H1 (cell line): ENCODE measurements at regions not wholly inside any gene's neighbourhood (a gene's known extent, or its start where the extent isn't known, plus 50 kb on each side); places are given as distances from the start of the nearest gene placed in this dataset.

Source experiments
- CTCF ChIA-PET: fragments of 300-600 bp; sonication (Branson Sonifier 250); formaldehyde crosslinking; loops from one replicate; lab custom pipeline; 2021; ENCODE audit not compliant: partially characterized antibody; lab: Charles Lee
- POLR2A ChIA-PET: fragments of 300-600 bp; sonication (Branson Sonifier 250); formaldehyde crosslinking; loops from one replicate; lab custom pipeline; 2021; ENCODE audit warnings: inconsistent platforms; ENCODE audit not compliant: partially characterized antibody; lab: Charles Lee
- DNase-seq, 2 experiments: peaks; one replicate each; pipeline versions ENCODE4 v3.0.0 to v3.0.0-alpha.2; 2010 to 2022; ENCODE audit warnings: low spot score in 2 of 2, low read depth in 1 of 2, mixed read lengths in 1 of 2
- FAIRE-seq: peaks from 2 replicates; lab custom pipeline; 2011; peaks lifted over from hg19 to GRCh38; lab: Jason Lieb, UNC
- H2AFZ ChIP-seq: 2 replicates; pipeline ENCODE4 v1.8.1; 2012; ENCODE audit warnings: low read length, inconsistent platforms
- H2AK5ac ChIP-seq: 2 replicates; pipeline ENCODE4 v1.6.1; 2013; ENCODE audit warnings: low read depth, low read length
- H2BK120ac ChIP-seq: replicated peaks from 2 replicates; pipeline ENCODE3; 2013; ENCODE audit warnings: low read depth, low read length, inconsistent platforms
- H2BK12ac ChIP-seq: 2 replicates; pipeline ENCODE4 v1.6.1; 2013; ENCODE audit warnings: low read depth, low read length
- H2BK15ac ChIP-seq: 2 replicates; pipeline ENCODE4 v1.6.1; 2013; ENCODE audit warnings: low read length
- H2BK20ac ChIP-seq: 2 replicates; pipeline ENCODE4 v1.6.1; 2013; ENCODE audit warnings: low read length
- H2BK5ac ChIP-seq: 2 replicates; pipeline ENCODE4 v1.6.1; 2013; ENCODE audit warnings: low read depth, low read length
- H3K14ac ChIP-seq: 2 replicates; pipeline ENCODE4 v1.6.1; 2013; ENCODE audit warnings: inconsistent platforms; ENCODE audit not compliant: insufficient read length
- H3K18ac ChIP-seq: 2 replicates; pipeline ENCODE4 v1.6.1; 2013; ENCODE audit warnings: low read length; ENCODE audit errors: extremely low read depth
- H3K23ac ChIP-seq: 2 replicates; pipeline ENCODE4 v1.6.1; 2013; ENCODE audit warnings: inconsistent platforms; ENCODE audit not compliant: insufficient read length
- H3K23me2 ChIP-seq: 2 replicates; pipeline ENCODE4 v1.6.1; 2013; ENCODE audit warnings: low read depth, low read length
- H3K27ac ChIP-seq: 2 replicates; pipeline ENCODE4 v1.6.1; 2011; ENCODE audit warnings: low read depth, low read length, inconsistent platforms
- H3K27me3 ChIP-seq, 4 experiments: replicated peaks in 1 of 4; 1 replicate in 1 of 4; 2 replicates in 3 of 4; pipeline versions ENCODE4 v1.6.1 to v1.8.1; 2011 to 2013; ENCODE audit warnings: low read length in 3 of 4, mild to moderate bottlenecking in 3 of 4, inconsistent platforms in 2 of 4, mixed read lengths in 2 of 4, moderate library complexity in 1 of 4; ENCODE audit not compliant: control insufficient read depth in 3 of 4, insufficient read depth in 3 of 4; ENCODE audit errors: extremely low read depth in 1 of 4
- H3K36me3 ChIP-seq, 4 experiments: 2 replicates each; pipeline versions ENCODE4 v1.6.1 to v1.8.1; 2011 to 2013; ENCODE audit warnings: mild to moderate bottlenecking in 4 of 4, low read length in 3 of 4, moderate library complexity in 2 of 4, control low read depth in 1 of 4, inconsistent platforms in 1 of 4; ENCODE audit not compliant: insufficient read depth in 4 of 4, control insufficient read depth in 2 of 4
- H3K4ac ChIP-seq: replicated peaks from 2 replicates; pipeline ENCODE3; 2013; ENCODE audit warnings: low read length, low read depth, mixed read lengths, inconsistent platforms; ENCODE audit not compliant: insufficient read length
- H3K4me1 ChIP-seq, 4 experiments: replicated peaks in 1 of 4; 1 replicate in 1 of 4; 2 replicates in 3 of 4; pipeline versions ENCODE4 v1.6.1 to v1.8.1; 2011 to 2013; ENCODE audit warnings: low read length in 3 of 4, inconsistent platforms in 2 of 4, mixed read lengths in 1 of 4; ENCODE audit not compliant: insufficient read depth in 4 of 4, control insufficient read depth in 3 of 4
- H3K4me2 ChIP-seq, 2 experiments: 2 replicates each; pipeline versions ENCODE4 v1.6.1 to v1.8.1; 2011 to 2013; ENCODE audit warnings: low read depth in 2 of 2, low read length in 2 of 2, control low read depth in 1 of 2, inconsistent platforms in 1 of 2, mild to moderate bottlenecking in 1 of 2; ENCODE audit not compliant: insufficient read depth in 1 of 2
- H3K4me3 ChIP-seq, 4 experiments: fragments of 200-600, 300-600 bp in 1 of 4; sonication (generic), shearing (Covaris generic), sonication (Bioruptor Twin) in 1 of 4; 2 replicates each; pipeline versions ENCODE4 v1.5.1 to v1.8.1; 2011 to 2016; ENCODE audit warnings: low read length in 4 of 4, low read depth in 3 of 4, control low read depth in 2 of 4, inconsistent platforms in 2 of 4, mild to moderate bottlenecking in 2 of 4, mixed read lengths in 1 of 4, moderate library complexity in 1 of 4; ENCODE audit not compliant: insufficient read depth in 2 of 4; ENCODE audit errors: extremely low read depth in 1 of 4
- H3K56ac ChIP-seq: replicated peaks from 2 replicates; pipeline ENCODE3; 2013; ENCODE audit warnings: low read depth, mild to moderate bottlenecking, mixed read lengths, low read length, inconsistent platforms; ENCODE audit not compliant: insufficient read length
- H3K79me1 ChIP-seq: 2 replicates; pipeline ENCODE4 v1.6.1; 2013; ENCODE audit warnings: low read depth, low read length, control low read depth
- H3K79me2 ChIP-seq, 2 experiments: 2 replicates each; pipeline versions ENCODE4 v1.6.1 to v1.8.1; 2012 to 2013; ENCODE audit warnings: low read length in 2 of 2, mild to moderate bottlenecking in 2 of 2, inconsistent platforms in 1 of 2; ENCODE audit not compliant: insufficient read depth in 2 of 2, control insufficient read depth in 1 of 2
- H3K9ac ChIP-seq, 4 experiments: replicated peaks in 1 of 4; 1 replicate in 1 of 4; 2 replicates in 3 of 4; pipeline versions ENCODE4 v1.6.1 to v1.8.1; 2011 to 2013; ENCODE audit warnings: low read depth in 3 of 4, low read length in 3 of 4, control low read depth in 2 of 4, mild to moderate bottlenecking in 2 of 4, moderate library complexity in 2 of 4, inconsistent platforms in 1 of 4; ENCODE audit errors: extremely low read depth in 1 of 4
- H3K9me3 ChIP-seq, 2 experiments: 2 replicates each; pipeline versions ENCODE4 v1.6.1 to v1.8.1; 2012 to 2013; ENCODE audit warnings: mild to moderate bottlenecking in 2 of 2, moderate library complexity in 2 of 2, control low read depth in 1 of 2, inconsistent platforms in 1 of 2, low read depth in 1 of 2, low read length in 1 of 2, mixed read lengths in 1 of 2; ENCODE audit not compliant: insufficient read depth in 2 of 2
- H4K20me1 ChIP-seq, 2 experiments: replicated peaks in 1 of 2; 2 replicates each; pipeline versions ENCODE3 to v1.8.1; 2011 to 2013; ENCODE audit warnings: inconsistent platforms in 2 of 2, low read length in 2 of 2, mild to moderate bottlenecking in 1 of 2; ENCODE audit not compliant: insufficient read depth in 2 of 2, control insufficient read depth in 1 of 2
- H4K5ac ChIP-seq: 2 replicates; pipeline ENCODE4 v1.6.1; 2013; ENCODE audit warnings: low read length, low read depth, mixed read lengths, inconsistent platforms; ENCODE audit not compliant: insufficient read length
- H4K8ac ChIP-seq: 2 replicates; pipeline ENCODE4 v1.8.0; 2013; ENCODE audit warnings: mild to moderate bottlenecking, moderate library complexity, low read length, inconsistent platforms; ENCODE audit not compliant: insufficient read depth; ENCODE audit errors: extremely low read depth
- H4K91ac ChIP-seq: replicated peaks from 2 replicates; pipeline ENCODE3; 2013; ENCODE audit warnings: low read length, mixed read lengths, inconsistent platforms; ENCODE audit not compliant: insufficient read length
- CTCF ChIP-seq, 3 experiments: IDR thresholded peaks; 1 replicate in 2 of 3; 2 replicates in 1 of 3; pipeline versions ENCODE4 v1.5.1 to v1.6.1; 2011; ENCODE audit warnings: low read length in 3 of 3, mild to moderate bottlenecking in 3 of 3, inconsistent platforms in 2 of 3, low read depth in 1 of 3, moderate library complexity in 1 of 3; ENCODE audit not compliant: insufficient read depth in 1 of 3; ENCODE audit errors: control extremely low read depth in 1 of 3
- GABPA ChIP-seq: IDR thresholded peaks from 2 replicates; pipeline ENCODE4 v1.6.1; 2011; ENCODE audit warnings: mild to moderate bottlenecking, low read length, moderate library complexity, borderline replicate concordance; ENCODE audit not compliant: insufficient read depth
- SIN3A ChIP-seq, 2 experiments: IDR thresholded peaks in 1 of 2; conservative IDR thresholded peaks in 1 of 2; 2 replicates each; pipeline ENCODE4 v1.6.1; 2011 to 2012; ENCODE audit warnings: low read length in 2 of 2, improper control_type of control experiment in 1 of 2, low read depth in 1 of 2, mild to moderate bottlenecking in 1 of 2
- SRF ChIP-seq: IDR thresholded peaks from 2 replicates; pipeline ENCODE4 v1.6.1; 2011; ENCODE audit warnings: mild to moderate bottlenecking, low read depth, low read length, moderate library complexity
- WGBS, 2 experiments: shearing (Covaris generic) in 1 of 2; methylation state at CpG; one replicate each; pipeline versions ENCODE4 v1.1.6 to v1.1.7; 2013 to 2015; ENCODE audit warnings: low lambda C conversion rate in 2 of 2, mixed read lengths in 2 of 2, inconsistent platforms in 1 of 2, low coverage in 1 of 2, missing lambda C conversion rate in 1 of 2; ENCODE audit not compliant: insufficient replicate concordance in 2 of 2, insufficient coverage in 1 of 2, insufficient read length in 1 of 2; ENCODE audit errors: extremely low coverage in 1 of 2, missing lambda C conversion rate in 1 of 2; 5-methylcytosine and 5-hydroxymethylcytosine counted together

- no peaks in the 10 kb centered on the region for H3K36me3 ChIP-seq
- no peak overlapping the region for H2BK5ac ChIP-seq
- H2AK5ac ChIP-seq: no peak overlapping the region
- no peak overlapping the region for H3K56ac ChIP-seq
- no peak overlapping the region for H4K8ac ChIP-seq
- H3K4me3 ChIP-seq: no peak overlapping the region
- H3K4ac ChIP-seq: no peak overlapping the region
- no peak overlapping the region for H3K9ac ChIP-seq
- no peak for DNase-seq
- no peaks in the 10 kb centered on the region for H4K20me1 ChIP-seq
- H3K79me2 ChIP-seq: no peaks in the 10 kb centered on the region
- no peak overlapping the region for H3K27ac ChIP-seq
- H2AFZ ChIP-seq: no peak overlapping the region
- H3K23ac ChIP-seq: no peak overlapping the region
- no peak overlapping the region for H2BK15ac ChIP-seq
- H2BK20ac ChIP-seq: no peak overlapping the region
- FAIRE-seq: no peak
- no peaks in the 10 kb centered on the region for H3K79me1 ChIP-seq
- H3K4me2 ChIP-seq: no peak overlapping the region
- ChIA-PET POLR2A (no interaction called here), CTCF (no interaction called here)
- 85% methylated on average over 3 of the region's 3 CpGs; no CpG with 5 or more reads in 1 of the 2 experiments for WGBS, 2 experiments
- H3K14ac ChIP-seq: no peak overlapping the region
- no peak for TF ChIP-seq SRF
- TF ChIP-seq SIN3A (conservative IDR thresholded peaks at IDR 0.05 in 1 of 2, IDR thresholded peaks at IDR 0.05 in 1 of 2; ENCODE audit: low read depth in 1 of 2, low read length in 2 of 2): no peak
- no peak for TF ChIP-seq CTCF (IDR thresholded peaks at IDR 0.05; ENCODE audit: control extremely low read depth in 1 of 3, insufficient read depth in 1 of 3, low read depth in 1 of 3, low read length in 3 of 3)
- TF ChIP-seq GABPA: no peak
- no peaks in the 10 kb centered on the region for H3K9me3 ChIP-seq
- no peak overlapping the region for H3K18ac ChIP-seq
- no peaks in the 10 kb centered on the region for H3K23me2 ChIP-seq
- no peak overlapping the region for H2BK12ac ChIP-seq
- H2BK120ac ChIP-seq: no peak overlapping the region
- no peaks in the 10 kb centered on the region for H3K27me3 ChIP-seq
- no peaks in the 10 kb centered on the region for H3K4me1 ChIP-seq
- H4K91ac ChIP-seq: no peak overlapping the region
- no peak overlapping the region for H4K5ac ChIP-seq
These were observed 60.1 kb upstream of the AKIRIN2 start for GRCh38 chr6:87762116-87762515.
